Fibroblast of pulmonary artery (primary cell): ENCODE measurements at regions not wholly inside any gene's neighbourhood (a gene's known extent, or its start where the extent isn't known, plus 50 kb on each side); places are given as distances from the start of the nearest gene placed in this dataset.

Experiments
- DNase-seq: peaks from one replicate; pipeline ENCODE4 v3.0.0-alpha.2; 2010; ENCODE audit warnings: low read depth
- H3K4me3 ChIP-seq: replicated peaks from 2 replicates; pipeline ENCODE4 v1.5.1; 2011; ENCODE audit warnings: low read depth, mild to moderate bottlenecking, control low read depth, low read length, moderate library complexity
- TF ChIP-seq, protein P1 (sequence below): IDR thresholded peaks from 2 replicates; pipeline ENCODE4 v1.5.1; 2011; ENCODE audit warnings: mild to moderate bottlenecking, control low read depth, low read length, inconsistent platforms; ENCODE audit errors: missing control alignments

DNA sequence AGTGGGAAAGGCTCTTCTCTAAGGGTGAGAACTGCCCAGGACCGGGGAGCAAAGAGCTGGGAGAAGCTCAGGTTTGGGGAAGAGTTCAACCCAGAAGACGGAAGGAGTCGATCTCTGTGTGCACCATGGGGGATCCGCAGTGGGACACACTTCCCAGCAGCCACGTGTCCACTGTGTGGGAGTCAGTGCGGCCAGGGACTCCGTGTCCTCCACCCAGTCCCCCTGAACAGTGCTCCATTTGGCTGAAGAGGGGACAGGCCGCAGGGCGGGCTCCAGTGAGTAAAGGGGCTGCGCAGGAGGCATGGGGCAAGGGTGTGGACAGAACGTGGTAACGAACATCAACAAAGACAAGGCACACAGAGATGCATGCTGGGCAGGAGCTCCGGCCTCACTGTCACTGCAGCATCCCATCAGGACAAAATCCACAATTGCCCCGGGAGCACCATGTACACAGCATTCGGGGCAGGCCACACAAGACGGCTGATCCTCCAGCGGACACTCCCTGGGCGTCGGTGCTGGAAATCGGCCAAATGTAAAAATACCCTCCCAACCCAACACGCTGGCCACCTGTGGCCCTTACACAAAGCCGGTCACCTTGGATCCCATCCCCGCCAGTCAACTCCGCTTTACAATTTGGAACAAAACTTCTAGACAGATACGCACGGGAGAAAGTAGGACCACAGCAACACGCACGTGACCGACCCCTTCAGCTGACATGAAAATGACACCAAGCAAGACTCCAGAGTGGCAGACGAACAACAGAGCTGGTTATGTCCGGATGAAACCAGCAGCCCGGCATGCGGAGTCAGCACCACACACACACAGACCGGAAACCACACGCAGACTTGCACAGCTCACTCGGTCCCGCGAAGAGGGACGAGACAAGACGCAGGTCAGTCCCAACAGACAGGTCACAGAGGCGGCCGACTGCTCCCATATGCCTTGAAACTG, 366.8 kb downstream of the SHANK2 start:
- no peak for DNase-seq
- TF ChIP-seq, protein P1, sequence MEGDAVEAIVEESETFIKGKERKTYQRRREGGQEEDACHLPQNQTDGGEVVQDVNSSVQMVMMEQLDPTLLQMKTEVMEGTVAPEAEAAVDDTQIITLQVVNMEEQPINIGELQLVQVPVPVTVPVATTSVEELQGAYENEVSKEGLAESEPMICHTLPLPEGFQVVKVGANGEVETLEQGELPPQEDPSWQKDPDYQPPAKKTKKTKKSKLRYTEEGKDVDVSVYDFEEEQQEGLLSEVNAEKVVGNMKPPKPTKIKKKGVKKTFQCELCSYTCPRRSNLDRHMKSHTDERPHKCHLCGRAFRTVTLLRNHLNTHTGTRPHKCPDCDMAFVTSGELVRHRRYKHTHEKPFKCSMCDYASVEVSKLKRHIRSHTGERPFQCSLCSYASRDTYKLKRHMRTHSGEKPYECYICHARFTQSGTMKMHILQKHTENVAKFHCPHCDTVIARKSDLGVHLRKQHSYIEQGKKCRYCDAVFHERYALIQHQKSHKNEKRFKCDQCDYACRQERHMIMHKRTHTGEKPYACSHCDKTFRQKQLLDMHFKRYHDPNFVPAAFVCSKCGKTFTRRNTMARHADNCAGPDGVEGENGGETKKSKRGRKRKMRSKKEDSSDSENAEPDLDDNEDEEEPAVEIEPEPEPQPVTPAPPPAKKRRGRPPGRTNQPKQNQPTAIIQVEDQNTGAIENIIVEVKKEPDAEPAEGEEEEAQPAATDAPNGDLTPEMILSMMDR = no peak
- H3K4me3 ChIP-seq = no peak overlapping the region

DNA sequence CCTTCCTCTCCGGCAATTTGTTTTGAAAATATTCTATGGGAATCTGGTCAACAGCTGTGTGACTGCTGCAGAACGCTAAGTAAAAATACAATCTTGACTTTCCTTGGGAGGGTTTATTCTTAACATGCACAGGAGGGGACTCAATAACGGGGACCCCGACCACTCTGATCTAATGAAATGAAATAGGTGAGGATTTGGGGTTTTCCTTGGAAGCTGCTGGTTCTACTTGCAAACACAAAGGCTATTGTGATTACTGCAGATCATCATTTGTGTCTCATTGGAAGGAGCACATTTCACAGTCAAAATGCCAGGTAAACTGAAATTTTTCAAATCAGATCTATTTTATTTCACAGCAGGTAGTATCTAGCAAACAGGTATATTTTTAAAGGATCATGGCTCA, 366.1 kb downstream of the SHANK2 start:
- no peak overlapping the region for H3K4me3 ChIP-seq

DNA sequence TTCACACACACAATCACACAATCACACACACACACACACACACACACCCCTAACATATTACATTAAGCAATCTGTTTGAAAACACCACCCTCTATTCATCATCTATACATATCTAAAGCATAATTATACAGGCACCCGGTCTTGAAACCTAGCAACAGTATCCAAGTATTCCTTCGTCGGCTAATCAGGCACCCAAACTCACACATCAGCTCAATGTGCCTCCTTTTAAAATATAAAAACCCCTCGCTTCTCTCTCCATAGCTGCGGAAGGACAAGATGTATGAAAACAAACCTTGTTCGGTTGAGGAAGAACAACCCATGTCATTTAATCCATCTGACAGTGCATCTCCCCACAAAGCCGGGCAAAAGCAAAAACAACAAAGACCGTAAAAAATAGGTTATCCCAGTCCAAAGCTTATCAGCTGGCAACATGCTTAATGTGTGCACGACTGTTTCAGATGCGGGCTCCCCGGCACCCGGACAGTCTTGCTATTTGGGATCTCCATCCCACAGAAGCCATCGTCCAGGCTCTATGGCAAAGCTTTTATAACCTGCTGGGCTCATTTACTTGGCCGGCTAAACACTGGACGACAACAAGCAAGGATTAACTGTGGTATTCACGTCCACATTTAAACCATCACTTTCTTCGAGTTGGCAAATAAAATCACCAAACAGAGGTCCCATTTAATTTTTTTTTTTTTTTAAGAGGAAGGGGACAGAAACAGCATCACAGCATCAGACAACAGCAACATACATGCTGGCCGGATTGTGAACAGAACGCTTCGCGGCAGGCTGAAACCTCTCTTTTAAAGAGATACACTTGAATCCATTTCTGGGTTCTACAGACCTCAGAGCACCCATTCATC, 365.5 kb downstream of the SHANK2 start:
- H3K4me3 ChIP-seq = no peak overlapping the region
- TF ChIP-seq, protein P1 = no peak
- no peak for DNase-seq

More for the DNA sequence above, 366.1 kb downstream of the SHANK2 start:
- no peak for DNase-seq
- TF ChIP-seq, protein P1 = no peak

DNA sequence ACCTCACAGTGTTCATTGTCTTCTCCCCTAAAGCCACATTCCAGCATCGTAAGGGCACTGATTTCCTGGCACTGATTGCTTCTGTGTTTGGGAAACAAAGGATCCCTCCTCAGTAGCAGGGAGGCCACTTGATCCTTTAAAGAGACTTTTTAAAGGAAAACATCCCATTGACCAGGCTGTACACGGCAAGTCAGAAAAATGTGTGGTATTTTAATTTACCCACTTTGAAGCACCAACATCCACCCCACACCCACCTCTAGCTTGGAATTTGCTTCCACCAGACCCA, 364.9 kb downstream of the SHANK2 start:
- no peak for DNase-seq
- no peak overlapping the region for H3K4me3 ChIP-seq
- TF ChIP-seq, protein P1 = no peak

DNA sequence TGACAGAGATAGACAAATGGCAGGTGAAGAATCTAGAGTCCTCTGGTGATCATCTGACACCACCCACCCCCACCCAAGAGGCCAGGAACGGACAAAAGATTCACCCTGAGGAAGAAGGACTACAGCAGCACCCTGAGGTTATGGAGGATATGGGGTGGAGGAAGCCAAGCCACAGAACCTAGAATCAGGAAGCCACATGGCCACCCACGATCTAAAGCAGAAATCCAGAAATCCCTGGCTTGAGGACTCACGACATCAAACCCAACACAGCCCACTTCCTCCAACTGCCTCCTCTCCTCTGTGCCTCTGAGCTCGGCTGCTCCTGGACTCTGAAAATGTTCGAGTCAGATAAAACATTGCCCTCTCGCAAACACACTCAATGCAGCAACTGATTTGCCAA, 364.3 kb downstream of the SHANK2 start:
- no peak overlapping the region for H3K4me3 ChIP-seq
- TF ChIP-seq, protein P1 = no peak
- DNase-seq = no peak

DNA sequence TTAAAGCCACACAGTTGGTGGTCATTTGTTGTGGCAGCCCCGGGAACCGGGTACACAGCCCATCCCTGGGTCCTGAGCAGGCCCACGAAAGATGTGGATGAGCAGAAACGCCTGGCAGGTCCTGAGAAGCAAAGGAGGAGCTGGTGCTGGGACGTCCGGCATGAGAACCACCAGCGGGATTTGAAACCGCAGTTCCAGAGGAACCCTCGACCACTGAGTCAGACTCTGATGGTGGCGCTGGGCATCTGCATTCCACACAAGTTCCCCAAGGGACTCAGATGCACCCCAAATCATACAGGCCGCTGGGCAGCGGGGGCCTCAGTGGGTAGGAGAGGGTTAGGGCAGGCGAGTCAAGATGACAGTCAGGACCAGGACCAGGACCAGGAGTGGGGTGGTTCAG, 363.0 kb downstream of the SHANK2 start:
- H3K4me3 ChIP-seq = no peak overlapping the region
- no peak for DNase-seq
- TF ChIP-seq, protein P1 = no peak
